ENCODE measurements at regions not wholly inside any gene's neighbourhood (a gene's known extent, or its start where the extent isn't known, plus 50 kb on each side); places are given as distances from the start of the nearest gene placed in this dataset.

DNA sequence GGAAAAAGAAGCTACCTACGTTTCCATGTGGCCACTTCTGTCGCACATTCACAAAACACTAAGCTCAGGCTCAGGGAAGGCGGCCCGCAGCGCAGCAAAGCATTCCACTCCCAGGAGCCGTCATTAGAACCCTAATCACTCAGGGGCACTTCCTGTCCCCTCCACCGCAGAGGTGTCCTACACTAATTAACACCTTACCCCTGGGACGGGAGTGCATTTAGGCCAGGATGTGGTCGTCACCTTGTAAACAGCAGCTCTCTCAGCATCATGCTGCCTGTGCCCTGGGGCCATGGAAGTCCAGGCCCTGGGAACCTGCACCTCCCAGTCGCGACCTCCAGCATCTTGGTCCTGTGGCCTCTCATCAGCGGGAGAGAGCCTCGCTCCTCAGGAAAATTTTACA is 359.8 kb upstream of the SALL3 start:
- Histone ChIP-seq H3K27me3 (no peaks in the 10 kb centered on the region), H3K9me3 (no peaks in the 10 kb centered on the region), H3K36me3 (no peaks in the 10 kb centered on the region), H3K4me1 (no peaks in the 10 kb centered on the region), H3K27ac (no peak overlapping the region), H3K4me3 (no peak overlapping the region)
- TF ChIP-seq, protein P1, sequence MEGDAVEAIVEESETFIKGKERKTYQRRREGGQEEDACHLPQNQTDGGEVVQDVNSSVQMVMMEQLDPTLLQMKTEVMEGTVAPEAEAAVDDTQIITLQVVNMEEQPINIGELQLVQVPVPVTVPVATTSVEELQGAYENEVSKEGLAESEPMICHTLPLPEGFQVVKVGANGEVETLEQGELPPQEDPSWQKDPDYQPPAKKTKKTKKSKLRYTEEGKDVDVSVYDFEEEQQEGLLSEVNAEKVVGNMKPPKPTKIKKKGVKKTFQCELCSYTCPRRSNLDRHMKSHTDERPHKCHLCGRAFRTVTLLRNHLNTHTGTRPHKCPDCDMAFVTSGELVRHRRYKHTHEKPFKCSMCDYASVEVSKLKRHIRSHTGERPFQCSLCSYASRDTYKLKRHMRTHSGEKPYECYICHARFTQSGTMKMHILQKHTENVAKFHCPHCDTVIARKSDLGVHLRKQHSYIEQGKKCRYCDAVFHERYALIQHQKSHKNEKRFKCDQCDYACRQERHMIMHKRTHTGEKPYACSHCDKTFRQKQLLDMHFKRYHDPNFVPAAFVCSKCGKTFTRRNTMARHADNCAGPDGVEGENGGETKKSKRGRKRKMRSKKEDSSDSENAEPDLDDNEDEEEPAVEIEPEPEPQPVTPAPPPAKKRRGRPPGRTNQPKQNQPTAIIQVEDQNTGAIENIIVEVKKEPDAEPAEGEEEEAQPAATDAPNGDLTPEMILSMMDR (IDR thresholded peaks at IDR 0.05) = no peak
- no peak for TF ChIP-seq EP300 (IDR thresholded peaks at IDR 0.05; ENCODE audit: low read depth)
- no peak for TF ChIP-seq POLR2A (IDR thresholded peaks at IDR 0.05)
- TF ChIP-seq POLR2AphosphoS5 (IDR thresholded peaks at IDR 0.05) = no peak
- DNase-seq = no peak
- intact Hi-C loops (cut with DNase I; ENCODE audit: low total_unique reads) (no loop called here), in situ Hi-C loops (cut with MboI; ENCODE audit: low pct_ligation_motif_present in 1 of 4, low pct_unique_long_range_greater_than_20kb in 1 of 4, low sequenced_read_pairs in 3 of 4) (no loop called here)
- 50 to 62% methylated on average over 2 to 13 of the region's 13 CpGs for WGBS, 2 donors (ENCODE audit: low coverage in 1 of 2)

DNA sequence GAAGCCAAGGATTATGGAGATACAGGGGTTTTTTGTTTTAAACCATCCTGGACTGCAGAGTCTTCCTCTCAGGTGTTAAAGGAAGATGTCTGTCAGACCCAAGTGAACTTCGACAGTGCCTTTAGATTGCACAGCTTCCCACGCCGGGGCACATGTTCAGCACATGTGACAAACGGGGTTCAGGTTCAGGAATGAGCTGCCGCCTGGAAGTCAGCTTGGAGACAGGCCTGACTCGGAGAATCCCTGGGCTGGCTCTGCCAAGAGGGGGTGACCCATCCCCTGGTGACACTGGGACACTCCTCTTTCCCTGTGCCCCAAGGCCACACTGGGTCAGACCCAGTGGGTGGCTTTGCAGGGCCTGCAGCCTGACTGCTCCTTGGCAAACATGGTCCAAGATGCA is 359.3 kb upstream of the SALL3 start:
- DNase-seq = no peak
- Histone ChIP-seq H3K27ac (no peak overlapping the region), H3K9me3 (no peaks in the 10 kb centered on the region), H3K27me3 (no peaks in the 10 kb centered on the region), H3K4me1 (no peaks in the 10 kb centered on the region), H3K4me3 (no peak overlapping the region), H3K36me3 (no peaks in the 10 kb centered on the region)
- in situ Hi-C loops (cut with MboI; ENCODE audit: low pct_ligation_motif_present in 1 of 4, low pct_unique_long_range_greater_than_20kb in 1 of 4, low sequenced_read_pairs in 3 of 4) (no loop called here), intact Hi-C loops (cut with DNase I; ENCODE audit: low total_unique reads) (no loop called here)
- TF ChIP-seq POLR2A (IDR thresholded peaks at IDR 0.05) (no peak), POLR2AphosphoS5 (IDR thresholded peaks at IDR 0.05) (no peak), EP300 (IDR thresholded peaks at IDR 0.05; ENCODE audit: low read depth) (no peak)
- TF ChIP-seq, protein P1 (IDR thresholded peaks at IDR 0.05) = no peak
- 89% methylated on average over 6 of the region's 6 CpGs; no CpG with 5 or more reads in 1 of the 2 donors for WGBS, 2 donors (ENCODE audit: low coverage in 1 of 2)

DNA sequence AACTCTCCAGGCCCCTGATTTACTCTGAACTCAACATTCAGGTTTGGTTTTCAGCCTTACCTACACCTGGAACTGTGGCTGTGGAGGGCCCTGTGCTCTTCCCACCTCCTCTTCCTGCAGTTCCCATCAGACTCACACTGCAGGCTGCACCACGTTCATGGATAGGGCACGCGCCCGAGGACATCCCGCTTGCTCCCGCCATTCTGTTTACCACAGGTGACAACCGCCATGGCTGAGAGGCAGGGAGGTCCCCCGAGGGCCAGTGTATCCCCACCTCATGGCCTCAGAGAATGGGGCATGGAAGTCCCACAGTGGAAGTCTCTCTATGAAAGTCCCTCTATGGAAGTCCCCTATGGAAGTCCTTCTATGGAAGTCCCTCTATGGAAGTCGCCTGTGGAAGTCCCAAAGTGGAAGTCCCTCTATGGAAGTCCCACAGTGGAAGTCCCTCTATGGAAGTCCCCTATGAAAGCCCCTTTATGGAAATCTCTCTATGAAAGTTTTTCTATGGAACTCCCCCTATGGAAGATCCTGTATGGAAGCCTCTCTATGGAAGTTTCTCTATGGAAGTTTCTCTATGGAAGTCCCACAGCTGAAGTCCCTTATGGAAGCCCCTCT is 358.4 kb upstream of the SALL3 start:
- no peaks in the 10 kb centered on the region for H3K36me3 ChIP-seq
- in situ Hi-C loops (cut with MboI; ENCODE audit: low pct_ligation_motif_present in 1 of 4, low pct_unique_long_range_greater_than_20kb in 1 of 4, low sequenced_read_pairs in 3 of 4) = no loop called here
- H3K4me3 ChIP-seq = no peak overlapping the region
- no peaks in the 10 kb centered on the region for H3K4me1 ChIP-seq
- no peak for DNase-seq
- no peak for TF ChIP-seq POLR2AphosphoS5 (IDR thresholded peaks at IDR 0.05)
- TF ChIP-seq, protein P1 (IDR thresholded peaks at IDR 0.05) = no peak
- no peak for TF ChIP-seq EP300 (IDR thresholded peaks at IDR 0.05; ENCODE audit: low read depth)
- TF ChIP-seq POLR2A (IDR thresholded peaks at IDR 0.05) = no peak
- 93% methylated on average over 9 of the region's 9 CpGs; no CpG with 5 or more reads in 1 of the 2 donors for WGBS, 2 donors (ENCODE audit: low coverage in 1 of 2)
- intact Hi-C loops (cut with DNase I; ENCODE audit: low total_unique reads) = no loop called here
- no peaks in the 10 kb centered on the region for H3K9me3 ChIP-seq
- H3K27ac ChIP-seq = no peak overlapping the region
- H3K27me3 ChIP-seq = no peaks in the 10 kb centered on the region

DNA sequence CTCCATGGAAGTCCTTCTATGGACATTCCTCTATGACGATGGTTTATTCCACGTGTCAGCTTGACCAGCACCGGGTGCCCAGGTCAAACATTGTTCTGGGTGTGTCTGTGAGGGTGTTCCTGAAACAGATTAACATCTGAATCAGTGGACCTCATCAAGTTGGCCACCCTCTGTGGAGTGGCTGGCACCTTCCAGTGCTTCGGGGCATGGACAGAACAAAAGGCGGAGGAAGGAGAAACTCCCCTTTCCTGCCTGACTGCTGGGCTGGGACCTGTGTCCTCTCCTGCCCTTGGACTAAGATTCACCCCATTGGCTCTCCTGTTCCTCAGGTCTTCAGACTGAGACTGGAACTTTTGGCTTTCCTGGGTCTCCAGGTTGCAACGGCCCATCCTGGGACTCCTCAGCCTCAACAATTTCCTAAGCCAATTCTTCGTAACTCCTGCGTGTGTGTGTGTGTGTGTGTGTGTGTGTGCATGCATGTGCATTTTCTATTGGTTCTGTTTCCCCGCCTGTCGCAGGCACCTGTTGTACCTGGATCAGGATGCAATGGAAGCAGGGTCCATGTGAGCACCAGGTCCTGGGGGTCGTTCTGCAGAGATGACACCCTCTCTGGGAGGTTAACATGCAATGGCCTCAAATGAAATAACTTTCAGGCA is 357.2 kb upstream of the SALL3 start:
- intact Hi-C loops (cut with DNase I; ENCODE audit: low total_unique reads) = no loop called here
- Histone ChIP-seq H3K27me3 (no peaks in the 10 kb centered on the region), H3K27ac (no peak overlapping the region), H3K9me3 (no peaks in the 10 kb centered on the region), H3K36me3 (no peaks in the 10 kb centered on the region), H3K4me1 (no peaks in the 10 kb centered on the region), H3K4me3 (no peak overlapping the region)
- 84 to 100% methylated on average over 1 to 11 of the region's 11 CpGs for WGBS, 2 donors (ENCODE audit: low coverage in 1 of 2)
- TF ChIP-seq POLR2AphosphoS5 (IDR thresholded peaks at IDR 0.05) (no peak), EP300 (IDR thresholded peaks at IDR 0.05; ENCODE audit: low read depth) (no peak), POLR2A (IDR thresholded peaks at IDR 0.05) (no peak)
- TF ChIP-seq, protein P1 (IDR thresholded peaks at IDR 0.05) = no peak
- DNase-seq = no peak
- in situ Hi-C loops (cut with MboI; ENCODE audit: low pct_ligation_motif_present in 1 of 4, low pct_unique_long_range_greater_than_20kb in 1 of 4, low sequenced_read_pairs in 3 of 4) = no loop called here
